C4-2B (cell line): ENCODE measurements at regions not wholly inside any gene's neighbourhood (a gene's known extent, or its start where the extent isn't known, plus 50 kb on each side); places are given as distances from the start of the nearest gene placed in this dataset.

Source experiments
- H3K27ac ChIP-seq: fragments of 450-650 bp; 2 replicates; pipeline ENCODE4 v1.5.1; 2017
- ZFX ChIP-seq: fragments of 450-650 bp; IDR thresholded peaks from 2 replicates; pipeline ENCODE4 v1.6.1; 2017
- TF ChIP-seq, protein P1 (sequence below): fragments of 450-650 bp; conservative IDR thresholded peaks from 2 replicates; pipeline ENCODE4 v1.5.1; 2017; ENCODE audit warnings: mild to moderate bottlenecking

GRCh38 chr6:140811642-140812041 lies 1321.1 kb upstream of the GJE1 start:
- no peak for TF ChIP-seq ZFX
- TF ChIP-seq, protein P1, sequence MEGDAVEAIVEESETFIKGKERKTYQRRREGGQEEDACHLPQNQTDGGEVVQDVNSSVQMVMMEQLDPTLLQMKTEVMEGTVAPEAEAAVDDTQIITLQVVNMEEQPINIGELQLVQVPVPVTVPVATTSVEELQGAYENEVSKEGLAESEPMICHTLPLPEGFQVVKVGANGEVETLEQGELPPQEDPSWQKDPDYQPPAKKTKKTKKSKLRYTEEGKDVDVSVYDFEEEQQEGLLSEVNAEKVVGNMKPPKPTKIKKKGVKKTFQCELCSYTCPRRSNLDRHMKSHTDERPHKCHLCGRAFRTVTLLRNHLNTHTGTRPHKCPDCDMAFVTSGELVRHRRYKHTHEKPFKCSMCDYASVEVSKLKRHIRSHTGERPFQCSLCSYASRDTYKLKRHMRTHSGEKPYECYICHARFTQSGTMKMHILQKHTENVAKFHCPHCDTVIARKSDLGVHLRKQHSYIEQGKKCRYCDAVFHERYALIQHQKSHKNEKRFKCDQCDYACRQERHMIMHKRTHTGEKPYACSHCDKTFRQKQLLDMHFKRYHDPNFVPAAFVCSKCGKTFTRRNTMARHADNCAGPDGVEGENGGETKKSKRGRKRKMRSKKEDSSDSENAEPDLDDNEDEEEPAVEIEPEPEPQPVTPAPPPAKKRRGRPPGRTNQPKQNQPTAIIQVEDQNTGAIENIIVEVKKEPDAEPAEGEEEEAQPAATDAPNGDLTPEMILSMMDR = no peak
- no peak overlapping the region for H3K27ac ChIP-seq

- TF ChIP-seq, protein P1 = no peak
- no peak for TF ChIP-seq ZFX
- no peak overlapping the region for H3K27ac ChIP-seq
These were observed 1323.0 kb upstream of the GJE1 start for GRCh38 chr6:140809694-140810101.

DNA sequence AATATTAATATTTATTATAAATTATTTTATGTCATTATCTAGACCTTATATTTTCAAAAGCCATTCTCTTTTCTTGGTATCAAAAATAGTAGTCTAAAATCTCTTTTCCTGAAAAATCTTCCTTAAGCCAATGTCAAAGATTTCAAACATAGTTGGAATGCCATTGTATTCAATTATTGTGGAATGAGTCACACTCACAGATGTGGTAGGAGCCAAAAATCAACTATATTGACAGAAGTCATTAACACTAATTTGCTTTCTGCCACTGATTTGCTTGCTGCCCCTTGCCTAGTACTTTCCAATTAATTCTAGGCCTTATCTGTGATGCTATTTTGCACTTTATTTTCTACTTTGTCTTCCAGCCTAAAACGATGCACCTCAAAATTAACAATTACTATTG lies 1326.3 kb upstream of the GJE1 start:
- TF ChIP-seq, protein P1 = no peak
- TF ChIP-seq ZFX = no peak
- no peak overlapping the region for H3K27ac ChIP-seq

DNA sequence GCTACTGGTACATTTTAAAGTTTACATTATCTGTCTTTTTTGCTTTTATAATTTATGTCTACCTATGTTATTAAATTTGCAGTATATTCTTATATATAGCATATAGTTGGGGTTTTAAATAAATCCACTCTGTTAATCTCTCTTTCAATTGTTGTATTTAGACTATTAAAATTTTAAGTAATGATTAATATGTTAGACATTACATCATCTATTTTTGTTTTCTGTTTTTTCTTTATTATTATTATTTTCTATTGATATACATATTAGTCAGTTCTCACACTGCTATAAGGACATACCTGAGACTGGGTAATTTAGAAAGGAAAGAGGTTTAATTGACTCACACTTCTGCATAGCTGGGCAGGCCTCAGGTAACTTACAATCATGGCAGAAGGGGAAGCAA lies 1338.2 kb upstream of the GJE1 start:
- TF ChIP-seq, protein P1 = no peak
- TF ChIP-seq ZFX = no peak
- no peak overlapping the region for H3K27ac ChIP-seq

DNA sequence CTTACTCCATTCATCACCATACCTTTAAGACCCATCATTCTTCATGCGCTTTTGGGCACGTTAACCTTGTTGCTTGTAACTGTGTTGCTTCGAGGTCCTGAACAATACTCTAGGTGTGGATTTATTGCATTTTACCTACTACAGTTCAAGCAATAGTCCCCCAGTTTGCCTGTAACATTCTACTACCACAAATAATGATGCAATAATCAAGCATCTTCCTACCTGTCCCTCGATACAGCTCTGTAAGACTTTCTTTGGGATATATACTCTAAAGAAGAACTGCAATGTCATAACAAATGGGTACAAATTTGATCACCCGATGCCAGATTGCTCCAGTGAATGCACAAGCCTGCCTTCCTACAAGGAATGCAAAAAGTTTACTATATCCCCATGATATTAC lies 1342.6 kb upstream of the GJE1 start:
- no peak for TF ChIP-seq ZFX
- TF ChIP-seq, protein P1 = no peak
- no peak overlapping the region for H3K27ac ChIP-seq

DNA sequence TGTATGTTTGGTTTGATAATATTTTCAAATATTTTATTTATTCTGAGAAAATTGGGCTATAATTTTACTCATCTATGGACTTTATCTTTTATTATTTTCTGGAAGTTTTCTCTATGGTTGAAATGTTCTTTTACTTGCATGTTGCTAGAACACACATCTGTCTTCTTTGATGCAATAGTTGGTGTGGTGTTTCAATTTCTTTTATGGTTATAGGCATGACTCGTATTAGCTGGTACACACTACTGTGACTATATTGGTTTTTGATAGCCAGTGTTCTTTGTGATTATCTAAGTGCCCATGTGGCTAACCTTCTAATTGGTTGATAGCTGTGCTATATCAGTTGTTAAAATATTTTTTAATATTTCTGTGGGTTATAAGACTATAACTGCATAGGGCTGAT lies 1343.3 kb upstream of the GJE1 start:
- TF ChIP-seq ZFX = no peak
- TF ChIP-seq, protein P1 = no peak

DNA sequence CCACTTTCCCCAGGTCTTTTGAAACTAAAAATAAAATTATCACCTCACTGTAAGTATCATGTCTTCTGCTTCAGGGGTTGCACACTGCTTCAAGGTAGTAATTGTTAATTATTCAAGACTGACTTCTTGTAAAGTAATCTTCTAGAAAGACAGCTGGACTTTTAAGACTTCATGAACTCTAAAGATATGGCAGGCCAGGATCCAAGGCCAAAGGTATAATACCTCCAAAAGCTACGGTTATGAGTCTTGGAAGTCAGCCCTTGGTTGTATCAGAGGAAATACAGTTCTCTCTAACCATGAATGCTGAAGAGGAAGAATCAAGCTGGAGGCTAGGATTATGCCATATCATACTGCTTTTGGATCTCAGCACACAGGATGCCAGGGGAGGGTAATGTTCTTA lies 1346.8 kb upstream of the GJE1 start:
- H3K27ac ChIP-seq = no peak overlapping the region
- no peak for TF ChIP-seq ZFX
- TF ChIP-seq, protein P1 = no peak

More for the DNA sequence above, 1343.3 kb upstream of the GJE1 start:
- no peak overlapping the region for H3K27ac ChIP-seq
